ENCODE measurements at regions not wholly inside any gene's neighbourhood (a gene's known extent, or its start where the extent isn't known, plus 50 kb on each side); places are given as distances from the start of the nearest gene placed in this dataset.

DNA sequence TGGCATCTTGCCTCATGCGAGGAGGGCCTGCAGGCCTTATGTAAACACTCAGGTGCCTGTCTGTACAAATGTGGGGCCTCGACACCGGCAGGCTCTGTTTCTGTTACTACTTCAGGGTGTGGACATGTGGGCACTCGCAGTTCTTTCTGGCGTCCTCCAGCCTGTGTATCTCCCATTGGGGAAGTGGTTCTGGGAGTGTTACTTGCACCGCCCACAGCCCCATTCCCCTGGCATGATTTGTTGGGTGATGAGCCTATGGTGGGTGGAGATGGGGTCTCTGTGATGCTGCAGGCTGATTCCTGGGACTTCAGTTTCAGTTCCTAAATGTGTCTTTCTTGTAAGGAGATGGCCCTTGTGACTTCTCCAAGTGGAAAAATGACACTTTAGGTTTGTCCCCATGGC is 82.1 kb upstream of the PITX1 start:
- TF ChIP-seq, protein P1, sequence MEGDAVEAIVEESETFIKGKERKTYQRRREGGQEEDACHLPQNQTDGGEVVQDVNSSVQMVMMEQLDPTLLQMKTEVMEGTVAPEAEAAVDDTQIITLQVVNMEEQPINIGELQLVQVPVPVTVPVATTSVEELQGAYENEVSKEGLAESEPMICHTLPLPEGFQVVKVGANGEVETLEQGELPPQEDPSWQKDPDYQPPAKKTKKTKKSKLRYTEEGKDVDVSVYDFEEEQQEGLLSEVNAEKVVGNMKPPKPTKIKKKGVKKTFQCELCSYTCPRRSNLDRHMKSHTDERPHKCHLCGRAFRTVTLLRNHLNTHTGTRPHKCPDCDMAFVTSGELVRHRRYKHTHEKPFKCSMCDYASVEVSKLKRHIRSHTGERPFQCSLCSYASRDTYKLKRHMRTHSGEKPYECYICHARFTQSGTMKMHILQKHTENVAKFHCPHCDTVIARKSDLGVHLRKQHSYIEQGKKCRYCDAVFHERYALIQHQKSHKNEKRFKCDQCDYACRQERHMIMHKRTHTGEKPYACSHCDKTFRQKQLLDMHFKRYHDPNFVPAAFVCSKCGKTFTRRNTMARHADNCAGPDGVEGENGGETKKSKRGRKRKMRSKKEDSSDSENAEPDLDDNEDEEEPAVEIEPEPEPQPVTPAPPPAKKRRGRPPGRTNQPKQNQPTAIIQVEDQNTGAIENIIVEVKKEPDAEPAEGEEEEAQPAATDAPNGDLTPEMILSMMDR (conservative IDR thresholded peaks at IDR 0.05; ENCODE audit: low read depth, low read length) = no peak
- Histone ChIP-seq H3K4me1 (ENCODE audit: low read depth, poor library complexity, severe bottlenecking) (no peaks in the 10 kb centered on the region), H3K4me3 (IDR thresholded peaks at IDR 0.05; ENCODE audit: insufficient read depth, low read depth, low read length) (no peak overlapping the region), H3K27ac (no peak overlapping the region), H3K4me2 (no peak overlapping the region), H4K20me1 (ENCODE audit: insufficient read depth) (no peaks in the 10 kb centered on the region), H2AFZ (ENCODE audit: low read depth) (no peak overlapping the region), H3K79me2 (ENCODE audit: insufficient read depth, low read depth) (no peaks in the 10 kb centered on the region), H3K36me3 (ENCODE audit: insufficient read depth) (no peaks in the 10 kb centered on the region), H3K9ac (no peak overlapping the region), H3K27me3 (ENCODE audit: insufficient read depth, low read depth) (no peaks in the 10 kb centered on the region)

DNA sequence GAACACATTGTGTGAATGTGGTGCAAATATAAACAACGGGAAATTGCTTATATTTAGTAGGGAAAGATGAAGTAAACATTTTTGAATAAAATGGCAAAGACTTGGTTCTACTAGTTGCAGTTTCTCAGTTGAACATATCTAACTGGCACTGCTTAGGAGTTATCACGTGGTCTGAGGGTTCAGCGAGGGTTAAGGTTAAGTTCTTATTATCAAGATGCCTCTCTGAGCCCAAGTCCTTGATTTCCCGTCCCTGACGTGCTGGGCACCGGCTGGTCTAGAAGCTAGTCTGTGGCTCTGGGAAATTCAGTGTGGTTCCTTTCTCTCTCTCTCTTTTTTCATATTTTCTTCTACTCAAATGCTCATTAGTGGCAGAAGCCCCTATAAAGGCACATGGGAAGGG is 81.6 kb upstream of the PITX1 start:
- Histone ChIP-seq H3K36me3 (ENCODE audit: insufficient read depth) (no peaks in the 10 kb centered on the region), H2AFZ (ENCODE audit: low read depth) (no peak overlapping the region), H3K27me3 (ENCODE audit: insufficient read depth, low read depth) (no peaks in the 10 kb centered on the region), H3K9ac (no peak overlapping the region), H3K4me2 (no peak overlapping the region), H3K4me3 (IDR thresholded peaks at IDR 0.05; ENCODE audit: insufficient read depth, low read depth, low read length) (no peak overlapping the region), H3K4me1 (ENCODE audit: low read depth, poor library complexity, severe bottlenecking) (no peaks in the 10 kb centered on the region), H3K27ac (no peak overlapping the region), H4K20me1 (ENCODE audit: insufficient read depth) (no peaks in the 10 kb centered on the region), H3K79me2 (ENCODE audit: insufficient read depth, low read depth) (no peaks in the 10 kb centered on the region)
- TF ChIP-seq, protein P1 (conservative IDR thresholded peaks at IDR 0.05; ENCODE audit: low read depth, low read length) = no peak

DNA sequence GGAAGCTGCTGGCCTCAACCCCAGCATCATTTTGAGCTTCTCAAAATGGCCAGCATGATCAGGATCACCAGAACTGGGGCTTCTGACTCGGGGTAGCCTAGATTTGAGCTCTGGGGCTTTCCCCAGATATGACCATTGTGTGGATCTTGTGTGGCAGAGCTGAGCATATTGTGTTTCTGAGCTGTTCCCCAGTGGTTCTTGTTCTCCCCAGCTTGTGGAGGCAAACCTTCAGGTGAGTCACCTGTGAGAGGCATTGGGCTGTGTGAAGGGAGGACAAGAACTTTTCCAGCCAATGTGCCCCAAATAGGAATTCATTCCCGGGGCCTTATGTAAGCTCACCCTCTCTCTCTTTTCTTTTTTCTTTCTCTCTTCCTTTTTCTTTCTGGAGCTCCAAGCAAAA is 80.7 kb upstream of the PITX1 start:
- H3K79me2 ChIP-seq (ENCODE audit: insufficient read depth, low read depth) = no peaks in the 10 kb centered on the region
- H3K36me3 ChIP-seq (ENCODE audit: insufficient read depth) = no peaks in the 10 kb centered on the region
- TF ChIP-seq, protein P1 (conservative IDR thresholded peaks at IDR 0.05; ENCODE audit: low read depth, low read length) = no peak
- H3K4me3 ChIP-seq (IDR thresholded peaks at IDR 0.05; ENCODE audit: insufficient read depth, low read depth, low read length) = no peak overlapping the region
- no peaks in the 10 kb centered on the region for H3K4me1 ChIP-seq (ENCODE audit: low read depth, poor library complexity, severe bottlenecking)
- H4K20me1 ChIP-seq (ENCODE audit: insufficient read depth) = no peaks in the 10 kb centered on the region
- H3K4me2 ChIP-seq = no peak overlapping the region
- H3K9ac ChIP-seq = no peak overlapping the region
- no peaks in the 10 kb centered on the region for H3K27me3 ChIP-seq (ENCODE audit: insufficient read depth, low read depth)
- no peak overlapping the region for H2AFZ ChIP-seq (ENCODE audit: low read depth)
- no peak overlapping the region for H3K27ac ChIP-seq

DNA sequence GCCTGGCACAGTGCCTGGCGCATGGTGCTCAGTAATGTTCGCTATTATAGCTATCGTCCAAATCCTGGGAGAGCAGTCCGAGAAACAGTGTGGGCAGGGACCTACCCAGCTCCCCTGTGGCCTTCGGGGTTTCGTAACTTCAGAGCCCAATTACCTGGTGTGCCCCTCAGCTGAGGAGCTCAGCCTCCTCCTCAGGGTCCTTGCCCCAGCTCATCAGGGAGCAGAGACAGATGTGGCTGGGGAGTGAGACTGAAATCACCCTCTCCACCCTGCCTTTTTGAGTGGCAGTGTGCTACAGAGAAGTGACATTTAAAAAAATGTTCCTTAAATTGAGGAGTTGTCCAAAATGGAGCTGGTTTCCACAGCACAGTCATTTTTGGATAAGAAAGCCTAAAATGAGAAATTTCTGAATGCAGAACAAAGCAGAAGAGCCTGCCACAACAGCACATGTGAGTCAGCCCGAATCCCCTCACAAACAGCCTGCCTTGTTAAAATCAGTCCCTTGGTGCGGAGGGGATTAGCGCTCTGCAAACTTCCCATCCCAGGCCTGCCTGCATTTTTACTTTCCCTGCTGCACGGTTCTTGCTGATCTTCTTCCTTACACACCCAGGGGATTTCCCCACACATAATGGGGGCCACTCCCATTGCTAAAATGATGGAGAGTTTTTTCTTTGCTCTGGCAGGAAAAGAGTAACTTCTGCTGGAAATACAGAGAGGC is 78.1 kb upstream of the PITX1 start:
- H3K27ac ChIP-seq = no peak overlapping the region
- H4K20me1 ChIP-seq (ENCODE audit: insufficient read depth) = no peaks in the 10 kb centered on the region
- H3K4me2 ChIP-seq = no peak overlapping the region
- H3K27me3 ChIP-seq (ENCODE audit: insufficient read depth, low read depth) = no peaks in the 10 kb centered on the region
- H2AFZ ChIP-seq (ENCODE audit: low read depth) = no peak overlapping the region
- H3K9ac ChIP-seq = no peak overlapping the region
- no peaks in the 10 kb centered on the region for H3K36me3 ChIP-seq (ENCODE audit: insufficient read depth)
- no peak overlapping the region for H3K4me3 ChIP-seq (IDR thresholded peaks at IDR 0.05; ENCODE audit: insufficient read depth, low read depth, low read length)
- no peaks in the 10 kb centered on the region for H3K79me2 ChIP-seq (ENCODE audit: insufficient read depth, low read depth)
- H3K4me1 ChIP-seq (ENCODE audit: low read depth, poor library complexity, severe bottlenecking) = no peaks in the 10 kb centered on the region
- TF ChIP-seq, protein P1 (conservative IDR thresholded peaks at IDR 0.05; ENCODE audit: low read depth, low read length) = no peak
